GM19035 (cell line): ENCODE measurements at regions not wholly inside any gene's neighbourhood (a gene's known extent, or its start where the extent isn't known, plus 50 kb on each side); places are given as distances from the start of the nearest gene placed in this dataset.
"Not testable (repeated sequence)": the region's sequence is repeated elsewhere in the genome, so short reads cannot be mapped to it uniquely, and the experiment has no call there.

Experiments
- ATAC-seq: cut with Tn5 transposase; IDR thresholded peaks from one replicate; pipeline ENCODE4 v1.9.1; 2021; ENCODE audit not compliant: unreplicated experiment

DNA sequence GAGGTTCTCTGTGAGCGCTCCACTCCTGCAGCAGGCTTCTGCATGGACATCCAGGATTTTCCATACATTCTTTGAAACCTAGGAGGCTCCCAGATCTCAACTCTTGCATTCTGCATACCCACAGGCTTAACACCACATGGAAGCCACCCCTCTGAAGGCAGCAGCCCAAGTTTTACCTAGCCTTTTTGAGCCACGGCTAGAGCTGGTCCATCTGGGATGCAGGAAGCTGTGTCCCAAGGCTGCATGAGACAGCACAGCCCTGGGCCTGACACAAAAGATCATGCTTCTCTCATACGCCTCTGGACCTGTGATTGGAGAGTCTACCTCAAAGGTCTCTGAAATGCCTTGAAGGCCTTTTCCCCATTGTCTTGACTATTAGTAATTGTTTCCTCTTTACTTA, 53.6 kb upstream of the RPRM start:
- ATAC-seq, result no peak

DNA sequence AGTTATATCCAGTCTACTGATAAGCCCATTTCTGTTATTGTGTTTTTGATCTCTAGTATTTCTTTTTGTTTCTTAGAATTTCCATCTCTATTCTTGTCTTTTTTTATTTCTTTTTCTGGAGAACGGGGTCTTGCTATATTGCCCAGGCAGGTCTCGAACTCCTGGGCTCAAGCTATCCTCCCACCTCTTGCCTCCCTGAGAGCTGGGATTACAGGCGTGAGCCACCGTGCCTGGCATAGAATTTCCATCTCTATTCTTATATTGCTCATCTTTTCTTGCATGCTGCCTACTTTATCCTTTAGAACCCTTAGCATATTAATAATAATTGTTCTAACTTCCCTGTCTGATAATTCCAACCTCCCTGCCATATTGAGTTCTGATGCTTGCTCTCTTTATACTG, 55.2 kb upstream of the RPRM start:
- ATAC-seq, result not testable (repeated sequence)

DNA sequence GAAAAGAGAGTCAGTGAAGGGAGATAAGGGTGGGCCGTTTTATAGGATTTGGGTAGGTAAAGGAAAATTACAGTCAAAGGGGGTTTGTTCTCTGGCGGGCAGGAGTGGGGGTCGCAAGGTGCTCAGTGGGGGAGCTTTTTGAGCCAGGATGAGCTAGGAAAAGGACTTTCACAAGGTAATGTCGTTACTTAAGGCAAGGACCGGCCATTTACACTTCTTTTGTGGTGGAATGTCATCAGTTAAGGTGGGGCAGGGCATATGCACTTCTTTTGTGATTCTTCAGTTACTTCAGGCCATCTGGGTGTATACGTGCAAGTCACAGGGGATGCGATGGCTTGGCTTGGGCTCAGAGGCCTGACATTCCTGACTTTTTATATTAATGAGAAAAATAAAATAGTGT, 56.0 kb upstream of the RPRM start:
- not testable (repeated sequence) for ATAC-seq

DNA sequence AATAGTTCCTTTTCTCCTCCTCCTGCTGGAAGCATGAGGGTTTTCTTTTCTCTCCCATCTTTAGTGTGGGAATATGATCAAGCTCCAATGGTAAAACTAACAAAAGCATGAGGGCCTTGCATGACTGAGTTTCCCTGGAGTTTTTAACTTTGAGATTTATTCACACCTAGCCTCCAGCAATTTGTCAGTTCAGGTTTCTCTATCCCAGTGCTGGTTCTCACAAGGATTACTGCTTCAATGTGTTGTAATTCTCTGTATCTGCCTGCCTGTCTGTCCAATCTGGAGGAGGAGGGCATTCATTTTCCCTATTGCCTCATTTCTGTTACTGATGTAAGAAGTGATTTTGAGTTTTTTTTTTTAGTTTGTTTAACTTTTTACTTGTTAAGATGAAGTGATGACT, 57.6 kb upstream of the RPRM start:
- no peak for ATAC-seq

DNA sequence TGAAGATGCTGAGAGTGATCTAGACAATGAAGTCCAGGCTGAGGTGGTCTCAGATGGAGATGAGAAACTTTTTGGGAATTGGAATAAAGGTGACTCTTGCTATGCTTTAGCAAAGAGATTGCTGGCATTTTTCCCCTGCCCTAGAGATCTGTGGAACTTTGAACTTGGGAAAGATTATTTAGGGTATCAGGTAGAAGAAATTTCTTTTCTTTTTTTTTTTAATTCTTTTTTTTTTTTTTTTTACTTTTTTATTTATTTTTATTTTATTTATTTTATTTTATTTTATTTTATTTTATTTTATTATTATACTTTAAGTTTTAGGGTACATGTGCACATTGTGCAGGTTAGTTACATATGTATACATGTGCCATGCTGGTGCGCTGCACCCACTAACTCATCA, 59.5 kb upstream of the RPRM start:
- not testable (repeated sequence) for ATAC-seq

DNA sequence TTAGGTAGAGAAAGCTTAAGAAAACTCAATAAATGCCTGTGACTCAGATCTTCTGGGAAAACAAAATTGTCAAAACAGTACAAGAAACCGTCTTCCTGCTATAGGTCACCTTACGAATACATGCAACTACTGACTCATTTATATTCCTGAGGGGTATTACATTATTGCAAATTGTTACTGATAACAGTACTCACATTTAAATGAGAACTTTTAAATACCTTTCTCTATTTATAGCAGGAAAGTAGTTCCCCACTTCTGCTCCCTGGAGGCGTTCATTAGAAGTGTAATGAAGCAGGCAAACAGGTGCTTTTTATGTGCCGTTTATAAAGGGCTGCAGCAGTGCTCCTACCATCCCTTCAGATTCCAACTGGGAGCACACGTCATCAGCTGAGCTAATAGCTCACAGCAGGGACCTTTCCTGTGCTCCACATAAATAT, 65.1 kb upstream of the RPRM start:
- peak; percentile 86 for ATAC-seq

DNA sequence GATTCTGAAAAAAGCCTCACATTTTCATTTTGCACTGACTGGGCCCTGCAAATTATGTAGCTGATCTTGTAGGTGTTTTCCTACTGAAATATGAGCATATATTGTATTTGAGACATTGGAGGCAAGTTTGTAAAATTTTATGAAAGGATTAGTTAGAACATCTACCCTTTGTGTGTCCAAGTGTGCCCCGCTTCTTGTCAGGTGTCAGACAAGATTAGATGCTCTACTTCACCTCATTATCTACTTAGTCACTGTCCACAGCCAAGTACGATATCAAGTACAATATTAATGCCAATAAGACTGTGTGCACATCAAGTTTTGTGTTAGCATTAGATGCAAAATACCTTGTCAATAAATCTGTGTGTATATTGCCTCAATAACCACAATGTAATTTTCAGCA, 67.8 kb upstream of the RPRM start:
- ATAC-seq, result no peak

DNA sequence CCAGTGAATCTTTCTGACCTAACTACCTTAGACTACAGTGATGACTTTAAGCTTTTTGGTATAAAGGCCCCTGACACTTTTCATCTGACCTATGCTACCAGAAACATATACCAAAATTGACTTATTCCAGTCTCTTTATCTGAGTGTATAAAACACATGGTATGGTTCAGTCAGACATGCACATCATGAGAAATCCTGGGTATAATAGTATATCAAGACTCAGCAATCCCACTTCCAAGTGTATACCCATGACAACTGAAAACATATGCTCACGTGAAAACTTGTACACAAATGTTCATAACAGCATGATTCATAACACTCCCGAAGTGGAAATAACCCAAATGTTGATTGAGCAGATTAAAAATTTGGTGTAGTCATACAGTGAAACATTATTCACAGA, 70.0 kb upstream of the RPRM start:
- ATAC-seq, result no peak

DNA sequence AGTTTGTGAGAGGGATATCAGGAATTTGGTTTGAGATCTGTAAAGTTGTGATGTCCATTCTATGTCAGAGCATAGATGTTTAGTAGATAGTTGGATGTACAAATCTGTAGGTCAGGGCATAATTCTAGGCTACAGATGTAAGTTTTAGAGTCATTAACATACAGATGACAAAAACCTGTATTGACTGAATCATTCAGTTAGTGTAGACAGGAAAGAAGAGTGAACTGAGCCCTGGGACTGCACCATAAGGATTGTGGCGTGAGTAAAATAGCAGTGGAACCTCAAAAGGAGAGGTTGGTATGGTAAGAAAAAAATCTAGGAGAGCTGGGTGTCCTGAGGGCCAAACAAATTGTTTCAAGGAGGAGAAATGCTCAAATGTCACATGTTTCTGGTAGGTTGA, 73.1 kb upstream of the RPRM start:
- no peak for ATAC-seq

DNA sequence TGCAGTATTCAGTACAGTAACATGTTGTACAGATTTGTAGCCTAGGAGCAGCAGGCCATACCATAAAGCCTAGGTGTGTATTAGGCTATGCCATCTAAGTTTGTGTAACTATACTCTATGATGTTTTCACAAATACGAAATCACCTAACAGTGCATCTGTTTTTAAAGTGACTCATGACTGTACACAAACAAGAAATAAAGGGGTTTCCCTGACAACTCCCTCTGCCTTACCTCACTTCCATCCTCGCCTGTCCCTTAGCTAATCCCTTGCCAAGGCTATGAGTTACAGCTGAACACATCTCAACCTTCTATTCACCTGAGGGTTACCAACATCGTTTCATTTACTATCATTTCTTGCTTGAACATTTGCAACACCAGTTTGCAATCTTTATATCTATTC, 78.6 kb upstream of the RPRM start:
- ATAC-seq, result no peak

DNA sequence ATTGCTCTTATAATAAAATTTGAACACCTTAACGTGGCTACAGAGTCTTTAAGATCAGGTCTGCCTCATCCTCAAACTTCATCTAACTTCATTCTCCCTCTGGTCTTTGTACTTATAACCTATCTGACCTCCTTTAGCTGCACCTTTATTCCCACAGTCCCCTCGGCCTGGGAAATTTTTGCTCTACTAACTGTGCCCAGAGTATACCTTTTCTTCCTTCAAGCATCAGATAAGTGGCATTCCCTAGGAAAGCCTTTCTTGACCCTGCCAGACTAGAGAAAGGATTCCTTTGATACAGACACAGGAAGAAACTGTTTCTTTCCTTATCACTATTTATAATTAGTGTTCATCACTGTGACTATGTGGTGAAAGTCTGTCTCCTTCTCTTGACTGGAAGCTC, 79.2 kb upstream of the RPRM start:
- ATAC-seq, result no peak

DNA sequence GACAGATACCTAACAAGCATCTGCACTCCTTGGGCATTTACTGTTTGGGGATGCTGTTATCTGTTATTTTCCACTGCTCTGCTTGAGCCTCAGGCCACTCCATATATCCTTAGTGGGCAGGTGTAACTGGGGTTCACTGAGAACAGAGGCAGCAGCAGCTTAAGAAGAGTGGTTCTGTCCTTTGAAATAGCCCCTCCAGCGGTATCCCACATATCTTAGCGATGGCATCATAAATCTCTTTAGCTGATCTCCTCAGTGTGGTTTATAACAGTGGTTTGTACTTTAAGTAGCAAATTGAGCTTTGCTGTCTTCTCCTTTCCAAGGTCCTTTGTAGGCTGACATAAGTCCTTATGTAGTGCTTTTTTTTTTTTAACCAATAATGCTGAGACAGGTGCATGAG, 79.7 kb upstream of the RPRM start:
- ATAC-seq, result no peak

DNA sequence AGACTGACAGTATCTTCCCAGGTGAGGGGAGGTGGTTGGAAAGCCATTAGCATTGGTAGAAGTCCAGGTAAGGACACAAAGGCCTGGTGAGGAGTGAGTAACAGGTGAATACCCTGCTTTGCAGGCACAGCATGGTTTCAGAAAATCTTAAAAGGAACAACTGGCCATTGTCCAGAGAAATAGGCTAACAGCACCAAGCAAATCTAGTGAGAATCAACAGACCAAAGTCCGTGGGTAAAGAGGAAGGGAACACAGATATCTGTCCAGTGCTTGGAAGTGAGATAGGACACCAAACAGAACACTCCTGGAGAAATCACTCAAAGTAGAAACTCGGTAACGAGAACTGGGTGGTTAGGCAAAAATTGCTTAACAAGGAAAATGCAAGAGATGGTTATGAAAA, 88.8 kb upstream of the RPRM start:
- no peak for ATAC-seq

DNA sequence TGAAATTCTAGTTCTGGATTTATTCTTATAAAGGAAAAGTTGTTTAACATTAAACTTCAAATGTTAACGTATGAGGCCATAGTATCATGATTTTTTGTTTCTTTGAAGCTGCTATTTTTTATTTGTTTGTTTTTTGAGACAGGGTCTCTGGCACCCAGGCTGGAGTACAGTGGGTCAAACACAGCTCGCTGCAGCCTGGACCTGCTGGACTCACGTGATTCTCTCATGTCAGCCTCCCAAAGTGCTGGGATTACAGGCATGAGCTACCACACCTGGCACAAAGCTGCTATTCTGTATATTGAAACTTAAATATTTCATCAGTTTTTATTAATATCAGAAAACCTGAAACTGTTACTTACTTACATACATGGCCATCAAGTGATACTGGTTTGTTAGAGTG, 89.5 kb upstream of the RPRM start:
- no peak for ATAC-seq

DNA sequence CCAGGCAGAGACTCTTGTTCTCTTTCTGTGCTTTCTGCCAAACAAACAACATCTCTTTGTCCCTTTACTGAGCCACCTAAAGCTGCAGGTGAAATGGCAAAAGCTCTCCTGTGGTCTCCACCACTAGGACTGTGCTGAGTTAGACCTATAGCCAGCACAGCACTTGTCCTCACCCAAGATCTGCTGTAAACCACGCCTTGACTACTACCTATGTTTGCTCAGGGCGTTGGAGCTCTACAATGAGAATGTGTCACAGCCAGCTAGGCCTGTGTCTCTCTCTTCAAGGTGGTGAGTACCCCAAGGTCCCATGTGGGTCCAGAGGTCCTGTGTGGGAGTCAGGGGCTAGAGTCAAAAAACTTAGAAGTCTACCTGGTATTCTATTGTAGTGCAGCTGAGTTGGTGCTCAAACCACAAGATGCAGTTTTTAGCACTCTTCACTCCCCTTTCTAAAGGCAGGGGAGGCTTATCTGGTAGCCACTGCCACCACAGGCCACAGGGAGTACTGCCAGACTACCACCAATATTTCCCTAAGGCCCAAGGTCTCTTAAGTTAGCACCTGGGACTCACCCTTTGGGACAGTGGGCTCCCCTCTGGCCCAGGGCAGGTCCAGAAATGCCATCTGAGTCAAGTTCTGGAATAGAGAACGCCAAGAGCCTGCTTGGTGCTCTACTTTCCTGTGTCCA, 96.8 kb upstream of the RPRM start:
- no peak for ATAC-seq

DNA sequence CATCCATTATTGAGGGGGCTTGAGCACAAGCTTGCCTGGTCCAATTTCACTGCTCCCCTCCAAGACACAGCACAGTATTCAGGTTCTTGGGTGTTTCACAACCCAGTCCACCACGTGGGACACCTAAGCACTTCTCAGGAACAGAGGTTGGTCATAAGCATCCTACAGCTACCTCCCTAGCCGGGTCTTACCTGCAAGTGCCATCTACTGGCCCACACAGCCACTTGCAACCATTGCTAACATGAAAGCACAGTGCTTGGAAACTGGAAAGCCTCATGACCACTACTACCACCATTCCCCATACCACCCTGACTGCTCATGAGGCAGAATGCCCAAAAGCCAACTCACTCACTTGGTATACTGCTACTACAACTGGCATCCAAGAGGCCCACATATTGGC, 105.7 kb upstream of the RPRM start:
- ATAC-seq, result no peak

DNA sequence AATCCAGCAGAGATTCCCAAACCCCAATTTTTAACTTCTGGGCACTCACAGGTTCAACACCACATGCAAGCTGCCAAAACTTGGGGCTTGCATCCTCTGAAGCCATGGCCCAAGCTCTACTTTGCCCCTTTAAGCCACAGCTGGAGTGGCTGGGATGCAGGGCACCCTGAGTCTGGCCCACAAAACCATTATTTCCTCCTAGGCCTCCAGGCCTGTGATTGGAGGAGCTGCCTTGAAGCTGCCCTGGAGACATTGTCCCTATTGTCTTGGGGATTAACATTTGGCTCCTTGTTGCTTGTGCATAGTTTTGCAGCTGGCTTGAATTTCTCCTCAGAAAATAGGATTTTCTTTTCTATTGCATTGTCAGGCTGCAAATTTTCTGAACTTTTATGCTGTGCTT, 109.8 kb upstream of the RPRM start:
- no peak for ATAC-seq

DNA sequence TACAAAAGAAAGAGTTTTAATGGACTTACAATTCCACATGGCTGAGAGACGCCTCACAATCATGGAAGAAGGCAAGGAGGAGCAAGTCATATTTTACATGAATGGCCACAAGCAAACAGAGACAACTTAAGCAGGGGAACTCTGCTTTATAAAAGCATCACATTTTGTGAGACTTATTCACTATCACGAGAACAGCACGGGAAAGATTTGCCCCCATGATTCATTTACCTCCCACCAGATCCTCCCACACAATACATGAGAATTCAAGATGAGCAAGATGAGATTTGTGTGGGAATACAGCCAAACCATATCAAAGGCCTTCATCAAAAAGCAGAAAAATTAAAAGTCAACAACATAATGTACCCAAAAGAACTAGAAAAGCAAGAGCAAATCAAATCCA, 111.0 kb upstream of the RPRM start:
- ATAC-seq, result no peak

DNA sequence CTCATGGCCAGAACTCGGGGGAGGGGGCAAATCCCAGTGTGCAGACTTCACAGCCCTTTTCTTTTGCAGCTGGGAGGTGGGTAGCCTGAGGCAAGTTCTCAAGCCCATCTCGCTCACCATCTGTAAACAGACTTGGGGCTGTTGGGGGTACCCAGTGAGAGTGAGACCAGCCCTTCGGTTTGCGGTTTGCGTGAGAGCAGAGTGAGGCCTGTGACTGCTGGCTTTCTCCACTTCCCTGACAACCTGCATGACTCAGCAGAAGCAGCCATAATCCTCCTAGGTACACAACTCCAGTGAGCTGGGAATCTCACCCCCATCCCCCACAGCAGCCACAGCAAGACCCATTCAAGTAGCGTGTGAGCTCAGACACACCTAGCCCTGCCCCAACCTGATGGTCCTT, 114.5 kb upstream of the RPRM start:
- not testable (repeated sequence) for ATAC-seq

DNA sequence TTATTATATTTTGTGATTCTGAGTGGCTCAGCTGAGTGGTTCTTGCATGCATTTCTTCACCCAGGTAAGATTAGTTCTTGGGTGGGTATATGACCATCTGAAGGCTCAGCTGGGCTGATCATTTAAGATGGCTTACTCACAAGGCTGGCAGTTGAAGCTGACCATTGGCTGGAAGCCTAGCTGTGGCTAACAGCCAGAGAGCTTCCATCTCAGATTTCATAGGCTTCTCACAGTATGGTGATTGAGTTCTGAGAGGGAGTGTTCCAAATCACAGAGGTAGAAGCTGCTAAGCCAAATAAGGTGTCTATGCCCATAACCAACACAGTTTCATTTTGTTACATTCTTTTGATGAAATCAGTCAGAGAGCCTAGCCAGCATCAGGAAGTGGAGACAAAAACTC, 117.4 kb upstream of the RPRM start:
- ATAC-seq, result no peak

DNA sequence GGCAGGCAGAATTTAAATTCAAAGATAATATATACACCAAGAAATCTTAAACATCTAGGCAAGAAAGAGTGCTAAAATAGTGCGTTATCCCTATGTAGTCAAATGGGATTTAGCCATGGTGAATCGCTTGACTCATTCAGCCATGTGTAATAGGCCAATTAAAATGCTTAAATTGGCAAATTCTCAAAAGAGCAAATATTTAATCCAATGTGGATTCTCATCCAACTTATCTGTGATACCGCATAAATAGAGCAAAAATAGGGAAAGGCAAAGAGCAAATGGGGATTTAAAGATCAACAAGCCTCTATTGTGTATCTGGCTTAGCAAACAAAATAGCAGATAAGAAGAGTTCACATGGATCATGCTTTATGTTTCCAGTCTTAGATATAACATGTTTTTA, 123.2 kb upstream of the RPRM start:
- no peak for ATAC-seq

DNA sequence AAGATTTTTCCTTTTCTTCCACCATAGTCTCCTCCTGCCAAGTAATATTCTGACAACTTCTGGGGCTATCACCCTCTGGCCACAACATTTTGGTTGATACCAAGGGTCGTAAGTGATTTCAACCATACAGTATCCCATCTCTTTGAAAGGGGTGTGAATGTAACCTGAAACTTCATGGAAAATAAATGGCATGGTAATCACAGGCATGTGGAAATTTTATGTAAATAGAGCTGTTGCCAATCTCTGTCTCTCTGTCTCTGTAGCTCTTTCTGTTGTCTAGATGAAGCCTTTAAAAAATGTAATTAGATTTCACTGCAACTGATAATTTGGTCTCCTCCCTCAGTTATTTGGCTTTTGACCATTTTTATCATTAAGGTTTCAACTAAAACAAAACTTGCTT, 125.6 kb upstream of the RPRM start:
- ATAC-seq, result no peak

DNA sequence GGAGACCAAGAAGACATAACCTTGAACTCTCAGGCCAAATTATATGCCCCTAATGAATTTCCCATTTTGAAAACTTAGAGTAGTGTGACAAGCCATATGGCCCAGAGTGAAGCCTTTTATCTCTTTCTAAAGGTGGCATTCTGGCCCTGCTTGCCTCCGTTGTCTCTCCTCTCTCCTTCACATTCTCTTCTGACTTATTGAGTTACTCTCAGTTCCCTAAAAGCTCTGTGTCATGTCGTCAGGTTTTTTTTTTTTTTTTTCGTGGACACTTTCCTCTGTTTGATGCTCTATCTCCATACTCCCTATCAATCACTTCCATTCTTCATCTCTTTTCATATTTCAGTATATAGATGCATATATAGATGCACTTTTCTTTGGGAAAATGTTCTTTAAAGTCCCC, 128.1 kb upstream of the RPRM start:
- no peak for ATAC-seq

DNA sequence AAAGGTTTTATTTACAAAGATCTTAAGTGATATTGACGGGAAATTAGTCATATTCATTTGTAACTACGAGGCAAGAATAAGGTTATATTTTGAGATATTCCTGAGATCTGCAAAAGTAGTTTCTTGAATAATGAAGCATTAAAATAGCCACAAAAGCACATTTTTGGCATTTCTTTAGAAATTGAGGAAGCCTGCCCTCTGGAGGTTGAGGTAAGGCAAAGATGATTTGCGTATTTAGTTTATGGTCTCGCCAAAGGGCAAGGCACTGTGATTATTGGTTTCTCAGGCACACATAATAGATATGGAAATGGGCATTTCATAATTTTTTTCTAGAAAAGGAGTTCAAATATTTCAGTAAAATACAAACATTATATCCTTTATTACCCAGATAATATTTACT, 143.7 kb upstream of the RPRM start:
- no peak for ATAC-seq
